Sigmoid colon (tissue), 4 donors: ENCODE measurements at regions not wholly inside any gene's neighbourhood (a gene's known extent, or its start where the extent isn't known, plus 50 kb on each side); places are given as distances from the start of the nearest gene placed in this dataset.

ENCODE experiments used
- CTCF ChIP-seq, 4 experiments: fragments of 450-650 bp in 3 of 4; fragments of 200-600 bp in 1 of 4; IDR thresholded peaks; one replicate each; pipeline ENCODE4 v1.5.1; 2016 to 2019; ENCODE audit warnings: antibody characterized with exemption in 4 of 4, mild to moderate bottlenecking in 3 of 4, moderate library complexity in 2 of 4
- EP300 ChIP-seq, 4 donors: sonication (generic); formaldehyde crosslinking; IDR thresholded peaks; one replicate each; pipeline ENCODE4 v1.6.1; 2017; ENCODE audit warnings: antibody characterized with exemption in 4 of 4
- POLR2A ChIP-seq, 2 donors: fragments of 450-650 bp; IDR thresholded peaks; one replicate each; pipeline ENCODE4 v1.6.1; 2016; ENCODE audit warnings: antibody characterized with exemption in 2 of 2, mild to moderate bottlenecking in 2 of 2, moderate library complexity in 2 of 2
- POLR2AphosphoS5 ChIP-seq, 4 donors: sonication (generic); formaldehyde crosslinking; IDR thresholded peaks; one replicate each; pipeline ENCODE4 v1.6.1; 2017; ENCODE audit warnings: antibody characterized with exemption in 4 of 4

GRCh38 chr4:27198971-27199370 lies 338.3 kb downstream of the STIM2 start:
- no peak for TF ChIP-seq POLR2A (IDR thresholded peaks at IDR 0.05)
- TF ChIP-seq EP300 (IDR thresholded peaks at IDR 0.05): no peak
- no peak for TF ChIP-seq CTCF (IDR thresholded peaks at IDR 0.05)
- TF ChIP-seq POLR2AphosphoS5 (IDR thresholded peaks at IDR 0.05): no peak
